K562 (cell line): ENCODE measurements at regions not wholly inside any gene's neighbourhood (a gene's known extent, or its start where the extent isn't known, plus 50 kb on each side); places are given as distances from the start of the nearest gene placed in this dataset.

Experiments
- ATF7 ChIP-seq: fragments of 450-650 bp; IDR thresholded peaks from 2 replicates; pipeline ENCODE4 v1.7.1; 2014; ENCODE audit warnings: mild to moderate bottlenecking, moderate library complexity
- CBX2 ChIP-seq: fragments of 200-600 bp; sonication (generic); IDR thresholded peaks from one replicate; pipeline ENCODE4 v1.6.1; 2012; ENCODE audit warnings: mild to moderate bottlenecking, low read length, inconsistent platforms; ENCODE audit not compliant: insufficient read depth, poor library complexity, severe bottlenecking
- KLF16 ChIP-seq: IDR thresholded peaks from 2 replicates; pipeline ENCODE4 v1.6.1; 2016; ENCODE audit warnings: antibody characterized with exemption
- POLR2AphosphoS5 ChIP-seq: IDR thresholded peaks from 2 replicates; pipeline ENCODE4 v1.6.1; 2011; ENCODE audit warnings: mild to moderate bottlenecking, low read depth, low read length, moderate library complexity; ENCODE audit not compliant: control insufficient read depth, insufficient read depth
- TF ChIP-seq, protein P1 (sequence below), 2 experiments: fragments of 150-350 bp in 1 of 2; IDR thresholded peaks; 2 replicates each; pipeline ENCODE4 v1.6.1; 2012 to 2016; ENCODE audit warnings: low read depth in 2 of 2, low read length in 2 of 2, mild to moderate bottlenecking in 1 of 2, moderate library complexity in 1 of 2
- TF ChIP-seq, protein P2 (sequence below): sonication (generic); formaldehyde crosslinking; IDR thresholded peaks from 2 replicates; pipeline ENCODE4 v1.8.0; 2022; ENCODE audit warnings: mild to moderate bottlenecking, low read depth, missing genetic modification reagents
- TF ChIP-seq, protein P3 (sequence below), 3 experiments: IDR thresholded peaks in 2 of 3; conservative IDR thresholded peaks in 1 of 3; 2 replicates each; pipeline ENCODE4 v1.5.1; 2011 to 2012; ENCODE audit warnings: low read length in 3 of 3, mild to moderate bottlenecking in 3 of 3, control low read depth in 2 of 3, improper control_type of control experiment in 1 of 3, inconsistent platforms in 1 of 3, low read depth in 1 of 3, mixed read lengths in 1 of 3, moderate library complexity in 1 of 3; ENCODE audit not compliant: insufficient read depth in 2 of 3

DNA sequence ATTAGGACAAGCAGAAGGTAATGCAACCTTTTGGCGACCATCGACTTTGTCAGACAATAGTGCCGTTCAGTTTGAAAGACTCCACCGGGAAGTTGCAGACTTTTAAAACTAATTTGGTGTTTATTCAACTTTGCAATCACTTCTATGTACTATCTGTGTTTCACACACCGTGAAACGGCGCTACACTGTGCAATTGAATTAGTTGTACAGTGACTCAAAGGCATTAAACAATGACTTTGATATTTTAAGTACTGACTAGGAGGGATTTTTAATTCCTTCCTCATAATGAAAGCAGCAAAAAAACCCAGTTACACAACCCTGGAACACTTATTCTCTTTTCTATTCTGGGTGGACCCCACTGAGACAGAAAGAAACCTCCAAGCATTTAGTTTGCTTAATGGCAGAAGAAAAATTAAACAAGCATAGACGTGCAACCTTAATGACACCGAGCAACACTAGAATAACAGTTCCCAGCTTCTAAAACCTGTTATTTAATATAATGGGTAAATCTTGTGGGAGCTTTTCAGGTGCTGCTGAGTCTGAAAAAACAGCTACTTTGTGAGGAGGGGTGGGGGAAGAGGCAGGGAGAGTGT lies 176.8 kb downstream of the LMO4 start:
- TF ChIP-seq, protein P1, sequence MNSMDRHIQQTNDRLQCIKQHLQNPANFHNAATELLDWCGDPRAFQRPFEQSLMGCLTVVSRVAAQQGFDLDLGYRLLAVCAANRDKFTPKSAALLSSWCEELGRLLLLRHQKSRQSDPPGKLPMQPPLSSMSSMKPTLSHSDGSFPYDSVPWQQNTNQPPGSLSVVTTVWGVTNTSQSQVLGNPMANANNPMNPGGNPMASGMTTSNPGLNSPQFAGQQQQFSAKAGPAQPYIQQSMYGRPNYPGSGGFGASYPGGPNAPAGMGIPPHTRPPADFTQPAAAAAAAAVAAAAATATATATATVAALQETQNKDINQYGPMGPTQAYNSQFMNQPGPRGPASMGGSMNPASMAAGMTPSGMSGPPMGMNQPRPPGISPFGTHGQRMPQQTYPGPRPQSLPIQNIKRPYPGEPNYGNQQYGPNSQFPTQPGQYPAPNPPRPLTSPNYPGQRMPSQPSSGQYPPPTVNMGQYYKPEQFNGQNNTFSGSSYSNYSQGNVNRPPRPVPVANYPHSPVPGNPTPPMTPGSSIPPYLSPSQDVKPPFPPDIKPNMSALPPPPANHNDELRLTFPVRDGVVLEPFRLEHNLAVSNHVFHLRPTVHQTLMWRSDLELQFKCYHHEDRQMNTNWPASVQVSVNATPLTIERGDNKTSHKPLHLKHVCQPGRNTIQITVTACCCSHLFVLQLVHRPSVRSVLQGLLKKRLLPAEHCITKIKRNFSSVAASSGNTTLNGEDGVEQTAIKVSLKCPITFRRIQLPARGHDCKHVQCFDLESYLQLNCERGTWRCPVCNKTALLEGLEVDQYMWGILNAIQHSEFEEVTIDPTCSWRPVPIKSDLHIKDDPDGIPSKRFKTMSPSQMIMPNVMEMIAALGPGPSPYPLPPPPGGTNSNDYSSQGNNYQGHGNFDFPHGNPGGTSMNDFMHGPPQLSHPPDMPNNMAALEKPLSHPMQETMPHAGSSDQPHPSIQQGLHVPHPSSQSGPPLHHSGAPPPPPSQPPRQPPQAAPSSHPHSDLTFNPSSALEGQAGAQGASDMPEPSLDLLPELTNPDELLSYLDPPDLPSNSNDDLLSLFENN (IDR thresholded peaks at IDR 0.05; ENCODE audit: low read depth in 2 of 2, low read length in 2 of 2): no peak
- TF ChIP-seq KLF16: no peak
- no peak for TF ChIP-seq POLR2AphosphoS5
- TF ChIP-seq, protein P2, sequence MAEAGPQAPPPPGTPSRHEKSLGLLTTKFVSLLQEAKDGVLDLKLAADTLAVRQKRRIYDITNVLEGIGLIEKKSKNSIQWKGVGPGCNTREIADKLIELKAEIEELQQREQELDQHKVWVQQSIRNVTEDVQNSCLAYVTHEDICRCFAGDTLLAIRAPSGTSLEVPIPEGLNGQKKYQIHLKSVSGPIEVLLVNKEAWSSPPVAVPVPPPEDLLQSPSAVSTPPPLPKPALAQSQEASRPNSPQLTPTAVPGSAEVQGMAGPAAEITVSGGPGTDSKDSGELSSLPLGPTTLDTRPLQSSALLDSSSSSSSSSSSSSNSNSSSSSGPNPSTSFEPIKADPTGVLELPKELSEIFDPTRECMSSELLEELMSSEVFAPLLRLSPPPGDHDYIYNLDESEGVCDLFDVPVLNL (CRISPR knock-in tag): no peak
- TF ChIP-seq CBX2: no peak
- no peak for TF ChIP-seq ATF7
- TF ChIP-seq, protein P3, sequence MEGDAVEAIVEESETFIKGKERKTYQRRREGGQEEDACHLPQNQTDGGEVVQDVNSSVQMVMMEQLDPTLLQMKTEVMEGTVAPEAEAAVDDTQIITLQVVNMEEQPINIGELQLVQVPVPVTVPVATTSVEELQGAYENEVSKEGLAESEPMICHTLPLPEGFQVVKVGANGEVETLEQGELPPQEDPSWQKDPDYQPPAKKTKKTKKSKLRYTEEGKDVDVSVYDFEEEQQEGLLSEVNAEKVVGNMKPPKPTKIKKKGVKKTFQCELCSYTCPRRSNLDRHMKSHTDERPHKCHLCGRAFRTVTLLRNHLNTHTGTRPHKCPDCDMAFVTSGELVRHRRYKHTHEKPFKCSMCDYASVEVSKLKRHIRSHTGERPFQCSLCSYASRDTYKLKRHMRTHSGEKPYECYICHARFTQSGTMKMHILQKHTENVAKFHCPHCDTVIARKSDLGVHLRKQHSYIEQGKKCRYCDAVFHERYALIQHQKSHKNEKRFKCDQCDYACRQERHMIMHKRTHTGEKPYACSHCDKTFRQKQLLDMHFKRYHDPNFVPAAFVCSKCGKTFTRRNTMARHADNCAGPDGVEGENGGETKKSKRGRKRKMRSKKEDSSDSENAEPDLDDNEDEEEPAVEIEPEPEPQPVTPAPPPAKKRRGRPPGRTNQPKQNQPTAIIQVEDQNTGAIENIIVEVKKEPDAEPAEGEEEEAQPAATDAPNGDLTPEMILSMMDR (IDR thresholded peaks at IDR 0.05 in 2 of 3, conservative IDR thresholded peaks at IDR 0.05 in 1 of 3; ENCODE audit: insufficient read depth in 2 of 3, low read depth in 1 of 3, low read length in 3 of 3): no peak
